NB4 (cell line): ENCODE measurements at regions not wholly inside any gene's neighbourhood (a gene's known extent, or its start where the extent isn't known, plus 50 kb on each side); places are given as distances from the start of the nearest gene placed in this dataset.

ENCODE experiments used
- DNase-seq: peaks from one replicate; pipeline ENCODE4 v3.0.0; 2010; ENCODE audit warnings: low read depth
- H3K4me3 ChIP-seq: one replicate; pipeline ENCODE4 v1.5.1; 2011; ENCODE audit warnings: mild to moderate bottlenecking, low read depth, low read length, moderate library complexity
- MYC ChIP-seq: IDR thresholded peaks from 2 replicates; pipeline ENCODE4 v1.6.1; 2011; ENCODE audit warnings: low read depth, low read length
- POLR2A ChIP-seq: IDR thresholded peaks from 2 replicates; pipeline ENCODE4 v1.6.1; 2011; ENCODE audit warnings: mild to moderate bottlenecking; ENCODE audit not compliant: insufficient read length; ENCODE audit errors: extremely low read depth
- TF ChIP-seq, protein P1 (sequence below): IDR thresholded peaks from 2 replicates; pipeline ENCODE4 v1.6.1; 2011; ENCODE audit warnings: low read depth, low read length
- TF ChIP-seq, protein P2 (sequence below): IDR thresholded peaks from one replicate; pipeline ENCODE4 v1.5.1; 2012; ENCODE audit warnings: low read depth, low read length

DNA sequence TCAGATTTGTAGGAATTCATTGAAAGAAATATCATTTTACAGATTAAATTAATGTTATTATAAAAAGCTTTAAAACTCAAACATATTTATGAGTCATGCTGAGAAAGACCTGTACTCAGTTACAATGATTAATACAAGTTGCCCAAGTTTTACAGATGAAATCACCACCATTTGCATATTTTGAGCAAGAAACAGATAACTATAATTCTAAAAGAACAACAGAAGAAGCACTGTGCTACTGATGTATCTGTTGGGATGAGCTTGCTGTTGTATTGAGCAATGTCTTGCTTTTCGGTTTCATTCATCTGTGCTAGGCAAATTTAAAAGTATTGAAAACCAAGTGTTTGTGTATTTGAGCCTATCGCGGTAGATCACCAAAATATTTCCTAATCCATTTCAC, 1589.1 kb upstream of the ZEB2 start:
- DNase-seq: no peak
- H3K4me3 ChIP-seq: no peak overlapping the region
- TF ChIP-seq, protein P1, sequence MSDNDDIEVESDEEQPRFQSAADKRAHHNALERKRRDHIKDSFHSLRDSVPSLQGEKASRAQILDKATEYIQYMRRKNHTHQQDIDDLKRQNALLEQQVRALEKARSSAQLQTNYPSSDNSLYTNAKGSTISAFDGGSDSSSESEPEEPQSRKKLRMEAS: no peak
- TF ChIP-seq POLR2A: no peak
- TF ChIP-seq MYC: no peak
- TF ChIP-seq, protein P2, sequence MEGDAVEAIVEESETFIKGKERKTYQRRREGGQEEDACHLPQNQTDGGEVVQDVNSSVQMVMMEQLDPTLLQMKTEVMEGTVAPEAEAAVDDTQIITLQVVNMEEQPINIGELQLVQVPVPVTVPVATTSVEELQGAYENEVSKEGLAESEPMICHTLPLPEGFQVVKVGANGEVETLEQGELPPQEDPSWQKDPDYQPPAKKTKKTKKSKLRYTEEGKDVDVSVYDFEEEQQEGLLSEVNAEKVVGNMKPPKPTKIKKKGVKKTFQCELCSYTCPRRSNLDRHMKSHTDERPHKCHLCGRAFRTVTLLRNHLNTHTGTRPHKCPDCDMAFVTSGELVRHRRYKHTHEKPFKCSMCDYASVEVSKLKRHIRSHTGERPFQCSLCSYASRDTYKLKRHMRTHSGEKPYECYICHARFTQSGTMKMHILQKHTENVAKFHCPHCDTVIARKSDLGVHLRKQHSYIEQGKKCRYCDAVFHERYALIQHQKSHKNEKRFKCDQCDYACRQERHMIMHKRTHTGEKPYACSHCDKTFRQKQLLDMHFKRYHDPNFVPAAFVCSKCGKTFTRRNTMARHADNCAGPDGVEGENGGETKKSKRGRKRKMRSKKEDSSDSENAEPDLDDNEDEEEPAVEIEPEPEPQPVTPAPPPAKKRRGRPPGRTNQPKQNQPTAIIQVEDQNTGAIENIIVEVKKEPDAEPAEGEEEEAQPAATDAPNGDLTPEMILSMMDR: no peak

- H3K4me3 ChIP-seq: no peak overlapping the region
- TF ChIP-seq POLR2A (no peak), MYC (no peak)
- TF ChIP-seq, protein P1: no peak
- TF ChIP-seq, protein P2: no peak
- no peak for DNase-seq
Measured at GRCh38 chr2:146094185-146094584, 1574.3 kb upstream of the ZEB2 start.

DNA sequence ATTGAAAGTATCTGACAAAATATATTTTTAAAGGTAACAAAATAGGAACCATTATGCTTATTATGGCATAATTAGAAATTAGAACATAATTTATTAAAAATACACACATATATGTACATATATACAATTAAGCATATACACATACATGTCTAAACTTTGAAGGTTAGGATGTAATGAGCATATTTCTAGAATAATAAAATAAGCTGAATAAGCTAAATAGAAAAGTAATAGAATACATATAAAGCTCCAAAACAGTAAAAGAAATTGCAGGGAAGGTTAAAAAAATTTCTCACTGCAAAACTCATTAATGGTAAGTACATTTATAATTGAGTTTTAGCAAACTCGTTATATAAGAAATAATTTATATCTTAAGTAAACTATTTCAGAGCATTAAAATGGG, 1561.5 kb upstream of the ZEB2 start:
- TF ChIP-seq, protein P1: no peak
- TF ChIP-seq POLR2A (no peak), MYC (no peak)
- TF ChIP-seq, protein P2: no peak

GRCh38 chr2:146080925-146081324, 1561.0 kb upstream of the ZEB2 start:
- TF ChIP-seq POLR2A (no peak), MYC (no peak)
- TF ChIP-seq, protein P1: no peak
- TF ChIP-seq, protein P2: no peak
- H3K4me3 ChIP-seq: no peak overlapping the region
- DNase-seq: no peak

More for the DNA sequence above, 1561.5 kb upstream of the ZEB2 start:
- H3K4me3 ChIP-seq: no peak overlapping the region
- no peak for DNase-seq

GRCh38 chr2:146079216-146079615, 1559.3 kb upstream of the ZEB2 start:
- no peak overlapping the region for H3K4me3 ChIP-seq
- DNase-seq: no peak
- TF ChIP-seq MYC (no peak), POLR2A (no peak)
- TF ChIP-seq, protein P2: no peak
- TF ChIP-seq, protein P1: no peak

DNA sequence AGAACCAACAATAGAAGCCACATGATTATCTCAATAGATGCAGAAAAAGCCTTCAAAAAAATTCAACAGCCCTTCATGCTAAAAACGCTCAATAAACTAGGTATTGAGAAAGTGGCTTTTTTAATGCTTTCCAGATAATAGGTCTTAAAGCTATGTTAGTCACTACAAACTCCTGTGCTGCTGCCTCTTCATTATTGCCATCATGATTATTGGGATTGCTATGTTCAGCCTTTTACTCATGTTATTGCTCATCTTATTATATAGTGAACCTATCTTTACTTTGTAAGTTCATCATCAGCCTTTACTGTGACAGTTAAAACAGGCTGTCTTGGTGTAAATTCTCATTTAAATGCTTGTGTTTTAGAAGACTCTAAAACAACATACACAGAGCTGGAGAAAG, 1557.2 kb upstream of the ZEB2 start:
- DNase-seq: no peak
- TF ChIP-seq MYC (no peak), POLR2A (no peak)
- TF ChIP-seq, protein P1: no peak
- TF ChIP-seq, protein P2: no peak
- H3K4me3 ChIP-seq: no peak overlapping the region
